ENCODE measurements at regions not wholly inside any gene's neighbourhood (a gene's known extent, or its start where the extent isn't known, plus 50 kb on each side); places are given as distances from the start of the nearest gene placed in this dataset.
"Not testable (repeated sequence)": the region's sequence is repeated elsewhere in the genome, so short reads cannot be mapped to it uniquely, and the experiment has no call there.

GRCh38 chr1:146292424-146292823 is 63.6 kb upstream of the NOTCH2NLA start:
- not testable (repeated sequence) for H2BK15ac ChIP-seq (ENCODE audit: low read depth, low read length); H3K56ac ChIP-seq (ENCODE audit: insufficient read length, low read depth, low read length); H3K4me3 Mint-ChIP-seq; H2BK120ac ChIP-seq (ENCODE audit: low read depth, low read length, poor library complexity, severe bottlenecking); H3K36me3 Mint-ChIP-seq (ENCODE audit: insufficient read depth in 1 of 3, low read depth in 3 of 3); H3K23ac ChIP-seq (ENCODE audit: insufficient read length, low read depth, low read length); H3K4me1 ChIP-seq (ENCODE audit: insufficient read depth, low read length); H3K23me2 ChIP-seq (ENCODE audit: insufficient read length, low read depth, low read length, poor library complexity, severe bottlenecking); H2AK5ac ChIP-seq (ENCODE audit: insufficient read length, low read length); H3T11ph ChIP-seq (ENCODE audit: low read length); H2BK12ac ChIP-seq (ENCODE audit: insufficient read length, low read depth, low read length); H3K4me1 Mint-ChIP-seq; H3K27me3 Mint-ChIP-seq (ENCODE audit: low read depth); H3K9ac ChIP-seq (ENCODE audit: extremely low read depth, insufficient read length, low read length); DNase-seq; H3K79me1 ChIP-seq (ENCODE audit: insufficient read depth, low read depth, low read length, poor library complexity, severe bottlenecking); H4K91ac ChIP-seq (ENCODE audit: insufficient read length, low read depth, low read length); H3K27ac Mint-ChIP-seq; H3K14ac ChIP-seq (ENCODE audit: insufficient read depth, low read length); H4K20me1 ChIP-seq (ENCODE audit: control insufficient read depth, insufficient read depth, insufficient read length); H2BK20ac ChIP-seq (ENCODE audit: low read depth, low read length, poor library complexity, severe bottlenecking); H4K5ac ChIP-seq (ENCODE audit: insufficient read length, low read depth, low read length); H3K4ac ChIP-seq (ENCODE audit: low read depth, low read length); H2BK5ac ChIP-seq (ENCODE audit: insufficient read length, low read length); H4K8ac ChIP-seq (replicated peaks; ENCODE audit: insufficient read length, low read depth, low read length); H3K27me3 ChIP-seq (ENCODE audit: insufficient read depth, low read length); H2AFZ ChIP-seq (ENCODE audit: low read length); H3K79me2 ChIP-seq (ENCODE audit: insufficient read depth, low read length); H3K9me3 ChIP-seq (ENCODE audit: control insufficient read depth, low read depth, low read length); H3K9me3 Mint-ChIP-seq; H3K4me2 ChIP-seq (ENCODE audit: insufficient read depth, insufficient read length, low read length); H3K18ac ChIP-seq (ENCODE audit: insufficient read length, low read depth, low read length); H3K27ac ChIP-seq (ENCODE audit: insufficient read length, low read depth, low read length)
- no CpG with 5 or more reads among the region's 4 CpGs for WGBS (ENCODE audit: extremely low coverage, insufficient read length, low lambda C conversion rate)

GRCh38 chr1:146287881-146288280 is 59.1 kb upstream of the NOTCH2NLA start:
- not testable (repeated sequence) for H3K27me3 ChIP-seq (ENCODE audit: insufficient read depth, low read length); H3K4me3 Mint-ChIP-seq
- WGBS (ENCODE audit: extremely low coverage, insufficient read length, low lambda C conversion rate) = no CpG with 5 or more reads among the region's 6 CpGs

More at GRCh38 chr1:146287881-146288280, 59.1 kb upstream of the NOTCH2NLA start:
- H3K4me1 ChIP-seq (ENCODE audit: insufficient read depth, low read length); H3K56ac ChIP-seq (ENCODE audit: insufficient read length, low read depth, low read length); H2BK120ac ChIP-seq (ENCODE audit: low read depth, low read length, poor library complexity, severe bottlenecking); H3K9ac ChIP-seq (ENCODE audit: extremely low read depth, insufficient read length, low read length); H3K9me3 ChIP-seq (ENCODE audit: control insufficient read depth, low read depth, low read length); DNase-seq; H3K27ac ChIP-seq (ENCODE audit: insufficient read length, low read depth, low read length); H3T11ph ChIP-seq (ENCODE audit: low read length); H3K79me1 ChIP-seq (ENCODE audit: insufficient read depth, low read depth, low read length, poor library complexity, severe bottlenecking); H4K91ac ChIP-seq (ENCODE audit: insufficient read length, low read depth, low read length); H2BK5ac ChIP-seq (ENCODE audit: insufficient read length, low read length); H2BK15ac ChIP-seq (ENCODE audit: low read depth, low read length); H3K4ac ChIP-seq (ENCODE audit: low read depth, low read length); H4K5ac ChIP-seq (ENCODE audit: insufficient read length, low read depth, low read length); H3K27ac Mint-ChIP-seq; H2BK12ac ChIP-seq (ENCODE audit: insufficient read length, low read depth, low read length); H3K4me2 ChIP-seq (ENCODE audit: insufficient read depth, insufficient read length, low read length); H3K4me1 Mint-ChIP-seq; H3K14ac ChIP-seq (ENCODE audit: insufficient read depth, low read length); H3K23ac ChIP-seq (ENCODE audit: insufficient read length, low read depth, low read length); H4K8ac ChIP-seq (replicated peaks; ENCODE audit: insufficient read length, low read depth, low read length); H3K27me3 Mint-ChIP-seq (ENCODE audit: low read depth); H2AK5ac ChIP-seq (ENCODE audit: insufficient read length, low read length); H2BK20ac ChIP-seq (ENCODE audit: low read depth, low read length, poor library complexity, severe bottlenecking); H4K20me1 ChIP-seq (ENCODE audit: control insufficient read depth, insufficient read depth, insufficient read length); H3K23me2 ChIP-seq (ENCODE audit: insufficient read length, low read depth, low read length, poor library complexity, severe bottlenecking); H3K36me3 Mint-ChIP-seq (ENCODE audit: insufficient read depth in 1 of 3, low read depth in 3 of 3); H3K18ac ChIP-seq (ENCODE audit: insufficient read length, low read depth, low read length); H2AFZ ChIP-seq (ENCODE audit: low read length); H3K9me3 Mint-ChIP-seq; H3K79me2 ChIP-seq (ENCODE audit: insufficient read depth, low read length): not testable (repeated sequence)
